ENCODE measurements at regions not wholly inside any gene's neighbourhood (a gene's known extent, or its start where the extent isn't known, plus 50 kb on each side); places are given as distances from the start of the nearest gene placed in this dataset.
"Not testable (repeated sequence)": the region's sequence is repeated elsewhere in the genome, so short reads cannot be mapped to it uniquely, and the experiment has no call there.

GRCh38 chr4:27966664-27967063 is 1106.0 kb downstream of the STIM2 start:
- H3K9me3 ChIP-seq (ENCODE audit: control insufficient read depth in 2 of 2, low read length in 2 of 2), result no peaks in the 10 kb centered on the region
- no peaks in the 10 kb centered on the region for H3K27me3 ChIP-seq (ENCODE audit: control insufficient read depth in 1 of 2, insufficient read depth in 2 of 2, low read length in 2 of 2)
- no peaks in the 10 kb centered on the region for H3K36me3 ChIP-seq (ENCODE audit: control insufficient read depth in 2 of 2, insufficient read depth in 2 of 2, low read length in 2 of 2)
- H3K9ac ChIP-seq (ENCODE audit: low read length in 2 of 2), result no peak overlapping the region
- H3K4me1 ChIP-seq (ENCODE audit: control insufficient read depth, insufficient read depth, low read length), result no peaks in the 10 kb centered on the region
- no peak overlapping the region for H3K27ac ChIP-seq (ENCODE audit: low read length)
- no peak overlapping the region for H3K4me3 ChIP-seq (ENCODE audit: low read length in 2 of 2)

- no peaks in the 10 kb centered on the region for H3K27me3 ChIP-seq (ENCODE audit: control insufficient read depth in 1 of 2, insufficient read depth in 2 of 2, low read length in 2 of 2)
- H3K9ac ChIP-seq (ENCODE audit: low read length in 2 of 2), result no peak overlapping the region
- H3K9me3 ChIP-seq (ENCODE audit: control insufficient read depth in 2 of 2, low read length in 2 of 2), result no peaks in the 10 kb centered on the region
- H3K27ac ChIP-seq (ENCODE audit: low read length), result no peak overlapping the region
- H3K4me3 ChIP-seq (ENCODE audit: low read length in 2 of 2), result no peak overlapping the region
- H3K4me1 ChIP-seq (ENCODE audit: control insufficient read depth, insufficient read depth, low read length), result no peaks in the 10 kb centered on the region
- no peaks in the 10 kb centered on the region for H3K36me3 ChIP-seq (ENCODE audit: control insufficient read depth in 2 of 2, insufficient read depth in 2 of 2, low read length in 2 of 2)
Observed at GRCh38 chr4:27973056-27973455, 1112.4 kb downstream of the STIM2 start.

- H3K9me3 ChIP-seq (ENCODE audit: control insufficient read depth in 2 of 2, low read length in 2 of 2), result no peaks in the 10 kb centered on the region
- H3K36me3 ChIP-seq (ENCODE audit: control insufficient read depth in 2 of 2, insufficient read depth in 2 of 2, low read length in 2 of 2), result no peaks in the 10 kb centered on the region
- no peak overlapping the region for H3K4me3 ChIP-seq (ENCODE audit: low read length in 2 of 2)
- no peak overlapping the region for H3K27ac ChIP-seq (ENCODE audit: low read length)
- H3K27me3 ChIP-seq (ENCODE audit: control insufficient read depth in 1 of 2, insufficient read depth in 2 of 2, low read length in 2 of 2), result no peaks in the 10 kb centered on the region
- H3K9ac ChIP-seq (ENCODE audit: low read length in 2 of 2), result no peak overlapping the region
- no peaks in the 10 kb centered on the region for H3K4me1 ChIP-seq (ENCODE audit: control insufficient read depth, insufficient read depth, low read length)
Observed at GRCh38 chr4:27973700-27974099, 1113.1 kb downstream of the STIM2 start.

GRCh38 chr4:27974339-27974738 is 1113.7 kb downstream of the STIM2 start:
- H3K36me3 ChIP-seq (ENCODE audit: control insufficient read depth in 2 of 2, insufficient read depth in 2 of 2, low read length in 2 of 2), result no peaks in the 10 kb centered on the region
- H3K4me1 ChIP-seq (ENCODE audit: control insufficient read depth, insufficient read depth, low read length), result no peaks in the 10 kb centered on the region
- no peak overlapping the region for H3K4me3 ChIP-seq (ENCODE audit: low read length in 2 of 2)
- no peak overlapping the region for H3K27ac ChIP-seq (ENCODE audit: low read length)
- H3K9ac ChIP-seq (ENCODE audit: low read length in 2 of 2), result no peak overlapping the region
- no peaks in the 10 kb centered on the region for H3K9me3 ChIP-seq (ENCODE audit: control insufficient read depth in 2 of 2, low read length in 2 of 2)
- no peaks in the 10 kb centered on the region for H3K27me3 ChIP-seq (ENCODE audit: control insufficient read depth in 1 of 2, insufficient read depth in 2 of 2, low read length in 2 of 2)

- not testable (repeated sequence) for H3K4me3 ChIP-seq (ENCODE audit: low read length in 2 of 2); H3K27ac ChIP-seq (ENCODE audit: low read length); H3K4me1 ChIP-seq (ENCODE audit: control insufficient read depth, insufficient read depth, low read length); H3K9ac ChIP-seq (ENCODE audit: low read length in 2 of 2); H3K9me3 ChIP-seq (ENCODE audit: control insufficient read depth in 2 of 2, low read length in 2 of 2); H3K27me3 ChIP-seq (ENCODE audit: control insufficient read depth in 1 of 2, insufficient read depth in 2 of 2, low read length in 2 of 2); H3K36me3 ChIP-seq (ENCODE audit: control insufficient read depth in 2 of 2, insufficient read depth in 2 of 2, low read length in 2 of 2)
Observed at GRCh38 chr4:27974881-27975280, 1114.2 kb downstream of the STIM2 start.

GRCh38 chr4:27978427-27979109 is 1117.9 kb downstream of the STIM2 start:
- not testable (repeated sequence) for H3K27ac ChIP-seq (ENCODE audit: low read length); H3K36me3 ChIP-seq (ENCODE audit: control insufficient read depth in 2 of 2, insufficient read depth in 2 of 2, low read length in 2 of 2); H3K9me3 ChIP-seq (ENCODE audit: control insufficient read depth in 2 of 2, low read length in 2 of 2); H3K4me3 ChIP-seq (ENCODE audit: low read length in 2 of 2); H3K27me3 ChIP-seq (ENCODE audit: control insufficient read depth in 1 of 2, insufficient read depth in 2 of 2, low read length in 2 of 2); H3K9ac ChIP-seq (ENCODE audit: low read length in 2 of 2); H3K4me1 ChIP-seq (ENCODE audit: control insufficient read depth, insufficient read depth, low read length)

GRCh38 chr4:27985522-27985921 is 1124.9 kb downstream of the STIM2 start:
- H3K9ac ChIP-seq (ENCODE audit: low read length in 2 of 2), result no peak overlapping the region
- no peaks in the 10 kb centered on the region for H3K36me3 ChIP-seq (ENCODE audit: control insufficient read depth in 2 of 2, insufficient read depth in 2 of 2, low read length in 2 of 2)
- H3K4me1 ChIP-seq (ENCODE audit: control insufficient read depth, insufficient read depth, low read length), result no peaks in the 10 kb centered on the region
- no peaks in the 10 kb centered on the region for H3K9me3 ChIP-seq (ENCODE audit: control insufficient read depth in 2 of 2, low read length in 2 of 2)
- no peak overlapping the region for H3K4me3 ChIP-seq (ENCODE audit: low read length in 2 of 2)
- no peaks in the 10 kb centered on the region for H3K27me3 ChIP-seq (ENCODE audit: control insufficient read depth in 1 of 2, insufficient read depth in 2 of 2, low read length in 2 of 2)
- H3K27ac ChIP-seq (ENCODE audit: low read length), result no peak overlapping the region

GRCh38 chr4:27986476-27986875 is 1125.8 kb downstream of the STIM2 start:
- Histone ChIP-seq H3K27me3 (ENCODE audit: control insufficient read depth in 1 of 2, insufficient read depth in 2 of 2, low read length in 2 of 2) (no peaks in the 10 kb centered on the region), H3K9ac (ENCODE audit: low read length in 2 of 2) (no peak overlapping the region), H3K27ac (ENCODE audit: low read length) (no peak overlapping the region), H3K36me3 (ENCODE audit: control insufficient read depth in 2 of 2, insufficient read depth in 2 of 2, low read length in 2 of 2) (no peaks in the 10 kb centered on the region), H3K4me1 (ENCODE audit: control insufficient read depth, insufficient read depth, low read length) (no peaks in the 10 kb centered on the region), H3K4me3 (ENCODE audit: low read length in 2 of 2) (no peak overlapping the region), H3K9me3 (ENCODE audit: control insufficient read depth in 2 of 2, low read length in 2 of 2) (no peaks in the 10 kb centered on the region)

GRCh38 chr4:28001698-28002097 is 1141.1 kb downstream of the STIM2 start:
- Histone ChIP-seq H3K4me1 (ENCODE audit: control insufficient read depth, insufficient read depth, low read length) (no peaks in the 10 kb centered on the region), H3K9me3 (ENCODE audit: control insufficient read depth in 2 of 2, low read length in 2 of 2) (no peaks in the 10 kb centered on the region), H3K9ac (ENCODE audit: low read length in 2 of 2) (no peak overlapping the region), H3K27me3 (ENCODE audit: control insufficient read depth in 1 of 2, insufficient read depth in 2 of 2, low read length in 2 of 2) (no peaks in the 10 kb centered on the region), H3K27ac (ENCODE audit: low read length) (no peak overlapping the region), H3K36me3 (ENCODE audit: control insufficient read depth in 2 of 2, insufficient read depth in 2 of 2, low read length in 2 of 2) (no peaks in the 10 kb centered on the region), H3K4me3 (ENCODE audit: low read length in 2 of 2) (no peak overlapping the region)

- Histone ChIP-seq H3K36me3 (ENCODE audit: control insufficient read depth in 2 of 2, insufficient read depth in 2 of 2, low read length in 2 of 2) (no peaks in the 10 kb centered on the region), H3K27ac (ENCODE audit: low read length) (no peak overlapping the region), H3K9ac (ENCODE audit: low read length in 2 of 2) (no peak overlapping the region), H3K4me3 (ENCODE audit: low read length in 2 of 2) (no peak overlapping the region), H3K4me1 (ENCODE audit: control insufficient read depth, insufficient read depth, low read length) (no peaks in the 10 kb centered on the region), H3K27me3 (ENCODE audit: control insufficient read depth in 1 of 2, insufficient read depth in 2 of 2, low read length in 2 of 2) (no peaks in the 10 kb centered on the region), H3K9me3 (ENCODE audit: control insufficient read depth in 2 of 2, low read length in 2 of 2) (no peaks in the 10 kb centered on the region)
Observed at GRCh38 chr4:28004520-28004919, 1143.9 kb downstream of the STIM2 start.

GRCh38 chr4:28006021-28006420 is 1145.4 kb downstream of the STIM2 start:
- H3K9me3 ChIP-seq (ENCODE audit: control insufficient read depth in 2 of 2, low read length in 2 of 2), result no peaks in the 10 kb centered on the region
- H3K9ac ChIP-seq (ENCODE audit: low read length in 2 of 2), result no peak overlapping the region
- H3K27me3 ChIP-seq (ENCODE audit: control insufficient read depth in 1 of 2, insufficient read depth in 2 of 2, low read length in 2 of 2), result no peaks in the 10 kb centered on the region
- no peaks in the 10 kb centered on the region for H3K36me3 ChIP-seq (ENCODE audit: control insufficient read depth in 2 of 2, insufficient read depth in 2 of 2, low read length in 2 of 2)
- H3K27ac ChIP-seq (ENCODE audit: low read length), result no peak overlapping the region
- no peaks in the 10 kb centered on the region for H3K4me1 ChIP-seq (ENCODE audit: control insufficient read depth, insufficient read depth, low read length)
- H3K4me3 ChIP-seq (ENCODE audit: low read length in 2 of 2), result no peak overlapping the region
